Testis (tissue), 2 donors: ENCODE measurements at regions not wholly inside any gene's neighbourhood (a gene's known extent, or its start where the extent isn't known, plus 50 kb on each side); places are given as distances from the start of the nearest gene placed in this dataset.
"Not testable (repeated sequence)": the region's sequence is repeated elsewhere in the genome, so short reads cannot be mapped to it uniquely, and the experiment has no call there.

Experiments
- DNase-seq: peaks from one replicate; pipeline ENCODE4 v3.0.0-alpha.2; 2019
- H3K27ac ChIP-seq, 2 donors: fragments of 200-600 bp; sonication (generic); one replicate each; pipeline ENCODE4 v1.5.1; 2019
- H3K27me3 ChIP-seq: fragments of 200-600 bp; sonication (generic); one replicate; pipeline ENCODE4 v1.5.1; 2019
- H3K36me3 ChIP-seq: fragments of 200-600 bp; sonication (generic); one replicate; pipeline ENCODE4 v1.5.1; 2017; ENCODE audit warnings: low read depth; ENCODE audit errors: missing control alignments
- H3K4me1 ChIP-seq: fragments of 200-600 bp; sonication (generic); one replicate; pipeline ENCODE4 v1.5.1; 2019
- H3K4me3 ChIP-seq, 2 donors: fragments of 200-600 bp; sonication (generic); one replicate each; pipeline ENCODE4 v1.5.1; 2017 to 2019
- H3K9me3 ChIP-seq: fragments of 200-600 bp; sonication (generic); one replicate; pipeline ENCODE4 v1.5.1; 2017
- CTCF ChIP-seq, 3 experiments: fragments of 450-650 bp in 2 of 3; fragments of 200-600 bp in 1 of 3; sonication (generic) in 1 of 3; IDR thresholded peaks; one replicate each; pipeline ENCODE4 v1.5.1; 2016 to 2019; ENCODE audit warnings: antibody characterized with exemption in 3 of 3, mild to moderate bottlenecking in 2 of 3, moderate library complexity in 1 of 3
- POLR2A ChIP-seq: fragments of 450-650 bp; IDR thresholded peaks from one replicate; pipeline ENCODE4 v1.6.1; 2017; ENCODE audit warnings: antibody characterized with exemption, mild to moderate bottlenecking, moderate library complexity
- whole genome bisulfite sequencing, 2 donors: methylation state at CpG; one replicate each; pipeline ENCODE4 v1.1.5; 2018; 5-methylcytosine and 5-hydroxymethylcytosine counted together
- intact Hi-C: fragments of 100-400 bp; cut with DNase I; formaldehyde crosslinking; loops from one replicate; pipeline ENCODE4 v1.15.1; 2023; ENCODE audit warnings: low total_unique reads

- H3K4me3 ChIP-seq = no peak overlapping the region
- intact Hi-C loops = no loop called here
- DNase-seq = no peak
- no peaks in the 10 kb centered on the region for H3K9me3 ChIP-seq
- H3K27me3 ChIP-seq = no peaks in the 10 kb centered on the region
- no peaks in the 10 kb centered on the region for H3K36me3 ChIP-seq
- 90% methylated on average over 14 of the region's 14 CpGs for WGBS, 2 donors
- no peak overlapping the region for H3K27ac ChIP-seq
- peaks cover 7% of the 10 kb centered on the region for H3K4me1 ChIP-seq
- TF ChIP-seq CTCF (IDR thresholded peaks at IDR 0.05) (no peak), POLR2A (no peak)
Measured at GRCh38 chr3:11913316-11913715, 66.6 kb upstream of the TAMM41 start.

DNA sequence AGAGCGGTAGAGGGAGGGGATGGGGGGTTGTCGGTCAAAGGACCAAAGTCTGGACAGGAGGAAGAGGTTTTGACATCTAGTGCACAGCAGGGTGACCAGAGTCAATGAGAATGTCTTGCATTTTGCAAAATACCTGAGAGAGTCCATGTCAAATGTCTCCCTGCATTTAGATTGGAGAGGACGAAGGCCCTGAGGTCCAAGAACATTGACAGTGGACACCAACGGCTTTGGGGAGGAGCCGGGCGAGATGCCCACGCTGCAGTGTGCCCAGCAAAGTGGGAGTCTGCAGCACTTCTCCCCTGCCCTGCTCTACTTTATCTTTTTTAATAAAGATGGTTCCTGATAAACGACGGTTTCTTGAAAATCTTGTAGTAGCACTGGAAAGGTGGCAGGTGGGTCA lies 67.4 kb upstream of the TAMM41 start:
- Histone ChIP-seq H3K4me1 (peaks cover 7% of the 10 kb centered on the region), H3K4me3 (no peak overlapping the region), H3K36me3 (no peaks in the 10 kb centered on the region), H3K27me3 (no peaks in the 10 kb centered on the region), H3K9me3 (no peaks in the 10 kb centered on the region), H3K27ac (no peak overlapping the region)
- no peak for DNase-seq
- intact Hi-C loops = no loop called here
- no peak for TF ChIP-seq POLR2A
- TF ChIP-seq CTCF (IDR thresholded peaks at IDR 0.05) = no peak
- WGBS, 2 donors = 77 to 84% methylated on average over 9 of the region's 9 CpGs

DNA sequence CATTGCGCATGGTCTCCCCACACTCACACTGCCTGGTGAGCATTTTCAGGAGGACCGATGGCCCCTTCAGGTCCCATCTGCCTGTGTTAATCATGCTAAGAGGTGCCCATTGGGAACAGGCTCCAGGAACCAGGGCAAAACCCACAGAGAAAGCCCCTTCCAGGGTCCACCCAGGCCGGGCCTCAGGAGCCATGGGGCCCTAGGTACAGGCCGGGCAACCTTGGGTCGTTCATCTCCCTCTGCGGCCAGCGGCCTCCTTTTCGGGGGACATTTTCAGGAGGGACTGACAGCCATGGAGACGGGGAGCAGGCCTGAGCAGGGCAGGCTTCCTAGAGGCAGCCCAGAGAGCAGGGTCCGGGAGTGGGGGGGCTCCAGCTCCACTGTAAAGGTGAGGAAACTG lies 68.0 kb upstream of the TAMM41 start:
- intact Hi-C loops = no loop called here
- 93 to 99% methylated on average over 9 to 10 of the region's 10 CpGs for WGBS, 2 donors

DNA sequence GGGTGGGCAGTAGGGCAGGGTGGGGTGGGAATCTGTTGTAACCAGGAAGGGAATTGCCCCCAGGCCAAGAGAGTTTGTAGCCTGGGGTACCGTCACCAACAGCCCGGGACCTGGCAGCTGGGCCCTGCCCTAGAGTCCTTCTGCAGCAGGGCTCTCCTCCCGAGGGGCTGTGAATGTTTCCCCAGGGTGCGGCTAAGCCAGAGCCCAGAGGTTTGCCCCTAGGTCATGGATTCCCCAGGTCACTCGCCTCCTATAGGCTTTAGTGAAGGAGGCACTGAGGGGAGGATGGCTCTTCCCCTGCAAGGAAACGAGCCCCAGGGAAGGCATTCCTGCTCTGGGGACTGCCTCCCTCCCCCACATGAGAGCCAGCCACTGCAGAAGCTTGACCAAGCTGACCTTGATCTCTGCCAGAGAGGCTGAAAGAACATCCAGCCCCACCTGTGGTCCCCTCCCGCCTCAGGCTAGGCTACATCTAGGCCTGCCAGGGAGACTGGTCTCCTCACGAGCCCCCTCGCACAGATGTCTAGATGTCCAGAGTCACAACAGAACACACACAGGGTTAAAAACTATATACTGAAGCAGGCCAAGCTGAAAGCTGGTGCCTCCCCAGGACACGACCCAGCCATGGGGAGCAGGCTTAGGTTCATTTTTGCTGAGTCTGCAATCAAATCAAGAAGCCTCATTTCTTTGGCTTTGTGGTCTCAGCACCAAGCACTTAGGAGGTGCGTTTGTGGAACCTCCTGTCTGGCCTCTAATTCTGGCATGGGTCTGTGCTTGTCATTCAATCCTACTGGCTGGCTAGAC lies 69.1 kb upstream of the TAMM41 start:
- intact Hi-C loops = no loop called here
- H3K4me1 ChIP-seq = peaks cover 7% of the 10 kb centered on the region
- no peak overlapping the region for H3K4me3 ChIP-seq
- no peaks in the 10 kb centered on the region for H3K36me3 ChIP-seq
- H3K9me3 ChIP-seq = no peaks in the 10 kb centered on the region
- H3K27me3 ChIP-seq = no peaks in the 10 kb centered on the region
- DNase-seq = peak; percentile 42
- 49 to 53% methylated on average over 7 to 11 of the region's 11 CpGs for WGBS, 2 donors
- no peak overlapping the region for H3K27ac ChIP-seq
- TF ChIP-seq POLR2A (no peak), CTCF (IDR thresholded peaks at IDR 0.05) (no peak)

More for the DNA sequence above, 68.0 kb upstream of the TAMM41 start:
- TF ChIP-seq CTCF (IDR thresholded peaks at IDR 0.05) (no peak), POLR2A (no peak)
- Histone ChIP-seq H3K9me3 (no peaks in the 10 kb centered on the region), H3K4me3 (no peak overlapping the region), H3K36me3 (no peaks in the 10 kb centered on the region), H3K4me1 (peaks cover 7% of the 10 kb centered on the region), H3K27ac (no peak overlapping the region), H3K27me3 (no peaks in the 10 kb centered on the region)
- DNase-seq = no peak

- intact Hi-C loops, DNase-seq, H3K4me1 ChIP-seq: not testable (repeated sequence)
Measured at GRCh38 chr3:11916425-11916762, 69.7 kb upstream of the TAMM41 start.

More at GRCh38 chr3:11916425-11916762, 69.7 kb upstream of the TAMM41 start:
- H3K9me3 ChIP-seq, H3K27me3 ChIP-seq, H3K36me3 ChIP-seq, H3K27ac ChIP-seq, H3K4me3 ChIP-seq: not testable (repeated sequence)
- 75 to 80% methylated on average over 2 of the region's 2 CpGs for WGBS, 2 donors
